ENCODE measurements at regions not wholly inside any gene's neighbourhood (a gene's known extent, or its start where the extent isn't known, plus 50 kb on each side); places are given as distances from the start of the nearest gene placed in this dataset.

GRCh38 chr7:144982133-144982532 lies 146.3 kb upstream of the TPK1 start:
- Histone ChIP-seq H3K4me2 (replicated peaks; ENCODE audit: extremely low read depth, low read length, poor library complexity, severe bottlenecking) (no peak overlapping the region), H3K79me2 (ENCODE audit: insufficient read depth, low read length) (no peaks in the 10 kb centered on the region), H4K20me1 (ENCODE audit: insufficient read depth, low read length) (no peaks in the 10 kb centered on the region), H3K27me3 (ENCODE audit: control insufficient read depth in 2 of 2, insufficient read depth in 2 of 2, low read length in 2 of 2) (no peaks in the 10 kb centered on the region), H3K27ac (ENCODE audit: low read depth in 1 of 2, low read length in 2 of 2) (no peak overlapping the region), H3K4me1 (ENCODE audit: control insufficient read depth in 1 of 2, insufficient read depth in 2 of 2, low read length in 2 of 2) (no peaks in the 10 kb centered on the region), H3K9ac (ENCODE audit: insufficient read depth, low read length, poor library complexity, severe bottlenecking) (no peak overlapping the region), H3K36me3 (replicated peaks in 1 of 2; ENCODE audit: control insufficient read depth in 1 of 2, insufficient read depth in 2 of 2, low read length in 2 of 2) (no peaks in the 10 kb centered on the region), H3K9me3 (replicated peaks in 1 of 2; ENCODE audit: control insufficient read depth in 1 of 2, insufficient read depth in 1 of 2, low read length in 2 of 2) (no peaks in the 10 kb centered on the region), H3K4me3 (replicated peaks in 1 of 3; ENCODE audit: low read depth in 2 of 3, low read length in 3 of 3) (no peak overlapping the region), H2AFZ (ENCODE audit: insufficient read depth, low read depth, low read length, poor library complexity, severe bottlenecking) (no peak overlapping the region)
- H3K36me3 Mint-ChIP-seq: no peaks in the 10 kb centered on the region
- intact Hi-C loops (cut with micrococcal nuclease): no loop called here
- WGBS (ENCODE audit: insufficient coverage): no CpG with 5 or more reads among the region's 1 CpG
- no peaks in the 10 kb centered on the region for H3K27me3 Mint-ChIP-seq (ENCODE audit: low read depth in 3 of 3)
- TF ChIP-seq, protein P1, sequence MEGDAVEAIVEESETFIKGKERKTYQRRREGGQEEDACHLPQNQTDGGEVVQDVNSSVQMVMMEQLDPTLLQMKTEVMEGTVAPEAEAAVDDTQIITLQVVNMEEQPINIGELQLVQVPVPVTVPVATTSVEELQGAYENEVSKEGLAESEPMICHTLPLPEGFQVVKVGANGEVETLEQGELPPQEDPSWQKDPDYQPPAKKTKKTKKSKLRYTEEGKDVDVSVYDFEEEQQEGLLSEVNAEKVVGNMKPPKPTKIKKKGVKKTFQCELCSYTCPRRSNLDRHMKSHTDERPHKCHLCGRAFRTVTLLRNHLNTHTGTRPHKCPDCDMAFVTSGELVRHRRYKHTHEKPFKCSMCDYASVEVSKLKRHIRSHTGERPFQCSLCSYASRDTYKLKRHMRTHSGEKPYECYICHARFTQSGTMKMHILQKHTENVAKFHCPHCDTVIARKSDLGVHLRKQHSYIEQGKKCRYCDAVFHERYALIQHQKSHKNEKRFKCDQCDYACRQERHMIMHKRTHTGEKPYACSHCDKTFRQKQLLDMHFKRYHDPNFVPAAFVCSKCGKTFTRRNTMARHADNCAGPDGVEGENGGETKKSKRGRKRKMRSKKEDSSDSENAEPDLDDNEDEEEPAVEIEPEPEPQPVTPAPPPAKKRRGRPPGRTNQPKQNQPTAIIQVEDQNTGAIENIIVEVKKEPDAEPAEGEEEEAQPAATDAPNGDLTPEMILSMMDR (IDR thresholded peaks at IDR 0.05): no peak
- H3K4me3 Mint-ChIP-seq: no peak overlapping the region
- H3K9me3 Mint-ChIP-seq: peaks cover 0 to 5% (median 2%) of the 10 kb centered on the region in 7 donors
- H3K27ac Mint-ChIP-seq: no peak overlapping the region
- DNase-seq: no peak
- no peaks in the 10 kb centered on the region for H3K4me1 Mint-ChIP-seq

DNA sequence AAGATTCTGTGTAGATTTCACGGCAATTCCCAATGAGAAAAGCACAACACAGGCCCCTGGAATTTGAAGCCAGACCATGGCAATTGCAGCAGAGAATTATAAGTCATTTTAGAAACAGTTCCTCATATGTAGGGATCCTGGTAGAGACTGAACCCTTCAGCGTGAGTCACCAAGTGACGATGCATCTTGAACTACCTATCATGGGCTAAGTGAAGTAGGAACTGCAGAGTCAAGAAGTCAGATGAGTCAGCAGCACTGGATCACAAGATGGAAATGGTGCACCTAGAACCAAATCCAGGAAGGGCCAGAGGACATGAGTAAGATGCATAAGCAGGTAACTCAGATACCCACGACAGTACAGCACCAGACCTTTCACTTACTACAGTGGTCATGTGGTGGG lies 140.0 kb upstream of the TPK1 start:
- Histone ChIP-seq H3K79me2 (ENCODE audit: insufficient read depth, low read length) (no peaks in the 10 kb centered on the region), H3K4me3 (replicated peaks in 1 of 3; ENCODE audit: low read depth in 2 of 3, low read length in 3 of 3) (no peak overlapping the region), H4K20me1 (ENCODE audit: insufficient read depth, low read length) (no peaks in the 10 kb centered on the region), H3K27ac (ENCODE audit: low read depth in 1 of 2, low read length in 2 of 2) (no peak overlapping the region), H3K4me2 (replicated peaks; ENCODE audit: extremely low read depth, low read length, poor library complexity, severe bottlenecking) (no peak overlapping the region), H3K9me3 (replicated peaks in 1 of 2; ENCODE audit: control insufficient read depth in 1 of 2, insufficient read depth in 1 of 2, low read length in 2 of 2) (no peaks in the 10 kb centered on the region), H2AFZ (ENCODE audit: insufficient read depth, low read depth, low read length, poor library complexity, severe bottlenecking) (no peak overlapping the region), H3K36me3 (replicated peaks in 1 of 2; ENCODE audit: control insufficient read depth in 1 of 2, insufficient read depth in 2 of 2, low read length in 2 of 2) (no peaks in the 10 kb centered on the region), H3K4me1 (ENCODE audit: control insufficient read depth in 1 of 2, insufficient read depth in 2 of 2, low read length in 2 of 2) (no peaks in the 10 kb centered on the region), H3K9ac (ENCODE audit: insufficient read depth, low read length, poor library complexity, severe bottlenecking) (no peak overlapping the region), H3K27me3 (ENCODE audit: control insufficient read depth in 2 of 2, insufficient read depth in 2 of 2, low read length in 2 of 2) (no peaks in the 10 kb centered on the region)
- no peaks in the 10 kb centered on the region for H3K4me1 Mint-ChIP-seq
- peaks cover 2 to 7% (median 5%) of the 10 kb centered on the region in 7 donors for H3K9me3 Mint-ChIP-seq
- H3K36me3 Mint-ChIP-seq: no peaks in the 10 kb centered on the region
- no CpG with 5 or more reads among the region's 4 CpGs for WGBS (ENCODE audit: insufficient coverage)
- intact Hi-C loops (cut with micrococcal nuclease): no loop called here
- H3K27me3 Mint-ChIP-seq (ENCODE audit: low read depth in 3 of 3): peaks cover 0 to 1% (median 0%) of the 10 kb centered on the region in 3 donors
- no peak overlapping the region for H3K27ac Mint-ChIP-seq
- TF ChIP-seq, protein P1 (IDR thresholded peaks at IDR 0.05): no peak
- no peak overlapping the region for H3K4me3 Mint-ChIP-seq
- peak in 1 of 3 donors; percentile 5 for DNase-seq
